ENCODE measurements at regions not wholly inside any gene's neighbourhood (a gene's known extent, or its start where the extent isn't known, plus 50 kb on each side); places are given as distances from the start of the nearest gene placed in this dataset.

GRCh38 chr5:153361735-153362409, 128.6 kb upstream of the GRIA1 start:
- TF ChIP-seq EP300 (IDR thresholded peaks at IDR 0.05) (no peak), CTCF (IDR thresholded peaks at IDR 0.05) (no peak), POLR2AphosphoS5 (IDR thresholded peaks at IDR 0.05) (no peak)
